SK-N-SH treated with all-trans-retinoic acid at 6 μM for 48 hours (cell line): ENCODE measurements at regions not wholly inside any gene's neighbourhood (a gene's known extent, or its start where the extent isn't known, plus 50 kb on each side); places are given as distances from the start of the nearest gene placed in this dataset.
"Not testable (repeated sequence)": the region's sequence is repeated elsewhere in the genome, so short reads cannot be mapped to it uniquely, and the experiment has no call there.

Source experiments
- ATAC-seq: fragments of 200-7000 bp; cut with Tn5 transposase; 3 replicates; pipeline ENCODE4 v1.9.1; 2020; ENCODE audit warnings: mild to moderate bottlenecking, moderate library complexity
- BACH2 ChIP-seq: fragments of 250-450 bp; sonication (Bioruptor Pico); IDR thresholded peaks from 2 replicates; pipeline ENCODE4 v1.9.0; 2021; ENCODE audit warnings: mild to moderate bottlenecking, borderline replicate concordance
- CREB5 ChIP-seq: fragments of 250-450 bp; sonication (Bioruptor Pico); IDR thresholded peaks from 2 replicates; pipeline ENCODE4 v1.5.1; 2020; ENCODE audit warnings: low read depth, mild to moderate bottlenecking, moderate library complexity
- CSDC2 ChIP-seq: fragments of 250-450 bp; sonication (Bioruptor Pico); IDR thresholded peaks from 2 replicates; pipeline ENCODE4 v1.5.0; 2020; ENCODE audit warnings: mild to moderate bottlenecking, moderate library complexity
- ESRRG ChIP-seq: fragments of 250-450 bp; sonication (Bioruptor Pico); IDR thresholded peaks from 2 replicates; pipeline ENCODE4 v1.6.1; 2021; ENCODE audit warnings: mild to moderate bottlenecking
- GLIS3 ChIP-seq: fragments of 250-450 bp; sonication (Bioruptor Pico); IDR thresholded peaks from 2 replicates; pipeline ENCODE4 v1.5.0; 2020; ENCODE audit warnings: mild to moderate bottlenecking, moderate library complexity
- ISL1 ChIP-seq: fragments of 250-450 bp; sonication (Bioruptor Pico); IDR thresholded peaks from 2 replicates; pipeline ENCODE4 v2.1.2; 2022; ENCODE audit warnings: mild to moderate bottlenecking, moderate library complexity
- OSR1 ChIP-seq: fragments of 250-450 bp; sonication (Bioruptor Pico); IDR thresholded peaks from 2 replicates; pipeline ENCODE4 v1.8.0; 2022; ENCODE audit warnings: moderate library complexity, mild to moderate bottlenecking, inconsistent platforms
- PPARA ChIP-seq: fragments of 250-450 bp; sonication (Bioruptor Pico); IDR thresholded peaks from 2 replicates; pipeline ENCODE4 v1.5.0; 2020; ENCODE audit warnings: mild to moderate bottlenecking, borderline replicate concordance
- RARB ChIP-seq: fragments of 250-450 bp; sonication (Bioruptor Pico); IDR thresholded peaks from 2 replicates; pipeline ENCODE4 v1.8.0; 2021; ENCODE audit warnings: mild to moderate bottlenecking, moderate library complexity
- SNAI2 ChIP-seq: fragments of 250-450 bp; sonication (Bioruptor Pico); IDR thresholded peaks from 2 replicates; pipeline ENCODE4 v1.5.0; 2020; ENCODE audit warnings: mild to moderate bottlenecking, moderate library complexity
- TCF4 ChIP-seq: fragments of 250-450 bp; sonication (Bioruptor Pico); IDR thresholded peaks from 2 replicates; pipeline ENCODE4 v1.8.0; 2021; ENCODE audit warnings: mild to moderate bottlenecking, moderate library complexity, borderline replicate concordance
- TOX ChIP-seq: fragments of 250-450 bp; sonication (Bioruptor Pico); IDR thresholded peaks from 2 replicates; pipeline ENCODE4 v1.8.0; 2021; ENCODE audit warnings: mild to moderate bottlenecking, moderate library complexity, borderline replicate concordance
- ZC3H10 ChIP-seq: fragments of 250-450 bp; sonication (Bioruptor Pico); IDR thresholded peaks from 2 replicates; pipeline ENCODE4 v1.5.1; 2021; ENCODE audit warnings: mild to moderate bottlenecking, moderate library complexity
- ZFP3 ChIP-seq: fragments of 250-450 bp; sonication (Bioruptor Pico); IDR thresholded peaks from 2 replicates; pipeline ENCODE4 v1.5.0; 2020; ENCODE audit warnings: mild to moderate bottlenecking, moderate library complexity
- ZFP30 ChIP-seq: fragments of 450-650 bp; formaldehyde crosslinking; IDR thresholded peaks from 2 replicates; pipeline ENCODE4 v1.5.0; 2022; ENCODE audit warnings: mild to moderate bottlenecking, moderate library complexity
- ZNF565 ChIP-seq: fragments of 450-650 bp; formaldehyde crosslinking; conservative IDR thresholded peaks from 2 replicates; pipeline ENCODE4 v1.5.0; 2020; ENCODE audit warnings: low read depth, mild to moderate bottlenecking, moderate library complexity
- ZNF70 ChIP-seq: fragments of 450-650 bp; formaldehyde crosslinking; IDR thresholded peaks from 2 replicates; pipeline ENCODE4 v1.5.0; 2020; ENCODE audit warnings: mild to moderate bottlenecking, moderate library complexity
- ZNF8 ChIP-seq: fragments of 450-650 bp; formaldehyde crosslinking; IDR thresholded peaks from 2 replicates; pipeline ENCODE4 v1.5.0; 2020; ENCODE audit warnings: mild to moderate bottlenecking, moderate library complexity
- TF ChIP-seq, protein P1 (sequence below): fragments of 250-450 bp; sonication (Bioruptor Pico); IDR thresholded peaks from 2 replicates; pipeline ENCODE4 v1.5.1; 2021; ENCODE audit warnings: mild to moderate bottlenecking, moderate library complexity
- TF ChIP-seq, protein P2 (sequence below): fragments of 250-450 bp; sonication (Bioruptor Pico); IDR thresholded peaks from 2 replicates; pipeline ENCODE4 v1.8.0; 2021; ENCODE audit warnings: low read depth, mild to moderate bottlenecking, moderate library complexity, borderline replicate concordance
- TF ChIP-seq, protein P3 (sequence below): fragments of 250-450 bp; sonication (Bioruptor Pico); IDR thresholded peaks from 2 replicates; pipeline ENCODE4 v1.5.0; 2020; ENCODE audit warnings: mild to moderate bottlenecking, moderate library complexity

DNA sequence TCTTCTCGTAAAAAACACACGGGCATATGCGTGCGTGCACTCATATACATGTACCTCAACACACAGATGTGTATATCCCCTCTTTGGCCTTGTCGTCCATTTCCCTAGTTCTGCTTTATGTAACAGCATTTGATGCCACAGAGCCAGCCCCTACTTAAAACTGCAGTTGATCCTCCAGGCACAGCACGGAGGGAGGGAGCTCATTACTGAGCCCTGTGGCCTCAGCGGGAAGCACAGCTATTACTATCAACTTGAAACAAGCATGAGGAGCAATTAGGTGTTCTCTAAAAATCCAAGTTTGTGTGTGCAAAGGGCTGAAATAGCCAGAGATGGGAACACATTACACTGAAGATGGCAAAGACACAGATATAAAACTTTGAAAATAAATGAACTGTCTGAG, 580.9 kb downstream of the GLRX3 start:
- TF ChIP-seq ZNF70 (CRISPR knock-in tag): no peak
- no peak for TF ChIP-seq ZC3H10 (CRISPR knock-in tag)
- TF ChIP-seq SNAI2 (CRISPR knock-in tag): no peak
- TF ChIP-seq TCF4 (CRISPR knock-in tag): no peak
- TF ChIP-seq TOX: no peak
- no peak for TF ChIP-seq ZFP3 (CRISPR knock-in tag)
- no peak for TF ChIP-seq CSDC2
- no peak for TF ChIP-seq OSR1 (CRISPR knock-in tag)
- ATAC-seq: no peak

GRCh38 chr10:130718744-130719447, 582.7 kb downstream of the GLRX3 start:
- ATAC-seq: not testable (repeated sequence)

DNA sequence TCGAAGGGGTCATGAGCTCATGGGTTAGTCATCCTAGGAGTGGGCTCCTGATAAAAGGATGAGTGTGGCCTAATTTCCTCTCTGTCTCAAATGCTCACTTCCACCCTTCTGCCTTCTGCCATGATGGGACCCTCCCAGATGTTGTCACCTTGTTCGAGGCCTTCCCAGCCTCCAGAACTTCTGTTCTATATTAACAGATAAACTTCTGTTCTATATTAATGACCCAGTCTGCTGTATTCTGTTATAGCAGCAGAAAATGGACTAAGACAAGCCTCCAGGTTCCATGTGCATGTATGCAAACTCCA, 583.2 kb downstream of the GLRX3 start:
- no peak for TF ChIP-seq ZFP30 (CRISPR knock-in tag)
- no peak for TF ChIP-seq ZNF565
- TF ChIP-seq CREB5 (CRISPR knock-in tag): no peak
- no peak for TF ChIP-seq SNAI2 (CRISPR knock-in tag)
- TF ChIP-seq OSR1 (CRISPR knock-in tag): no peak
- no peak for TF ChIP-seq ZFP3 (CRISPR knock-in tag)
- TF ChIP-seq, protein P1, sequence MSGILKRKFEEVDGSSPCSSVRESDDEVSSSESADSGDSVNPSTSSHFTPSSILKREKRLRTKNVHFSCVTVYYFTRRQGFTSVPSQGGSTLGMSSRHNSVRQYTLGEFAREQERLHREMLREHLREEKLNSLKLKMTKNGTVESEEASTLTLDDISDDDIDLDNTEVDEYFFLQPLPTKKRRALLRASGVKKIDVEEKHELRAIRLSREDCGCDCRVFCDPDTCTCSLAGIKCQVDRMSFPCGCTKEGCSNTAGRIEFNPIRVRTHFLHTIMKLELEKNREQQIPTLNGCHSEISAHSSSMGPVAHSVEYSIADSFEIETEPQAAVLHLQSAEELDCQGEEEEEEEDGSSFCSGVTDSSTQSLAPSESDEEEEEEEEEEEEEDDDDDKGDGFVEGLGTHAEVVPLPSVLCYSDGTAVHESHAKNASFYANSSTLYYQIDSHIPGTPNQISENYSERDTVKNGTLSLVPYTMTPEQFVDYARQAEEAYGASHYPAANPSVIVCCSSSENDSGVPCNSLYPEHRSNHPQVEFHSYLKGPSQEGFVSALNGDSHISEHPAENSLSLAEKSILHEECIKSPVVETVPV (CRISPR knock-in tag): no peak
- TF ChIP-seq BACH2 (CRISPR knock-in tag): no peak
- TF ChIP-seq ZNF8: no peak
- TF ChIP-seq, protein P2, sequence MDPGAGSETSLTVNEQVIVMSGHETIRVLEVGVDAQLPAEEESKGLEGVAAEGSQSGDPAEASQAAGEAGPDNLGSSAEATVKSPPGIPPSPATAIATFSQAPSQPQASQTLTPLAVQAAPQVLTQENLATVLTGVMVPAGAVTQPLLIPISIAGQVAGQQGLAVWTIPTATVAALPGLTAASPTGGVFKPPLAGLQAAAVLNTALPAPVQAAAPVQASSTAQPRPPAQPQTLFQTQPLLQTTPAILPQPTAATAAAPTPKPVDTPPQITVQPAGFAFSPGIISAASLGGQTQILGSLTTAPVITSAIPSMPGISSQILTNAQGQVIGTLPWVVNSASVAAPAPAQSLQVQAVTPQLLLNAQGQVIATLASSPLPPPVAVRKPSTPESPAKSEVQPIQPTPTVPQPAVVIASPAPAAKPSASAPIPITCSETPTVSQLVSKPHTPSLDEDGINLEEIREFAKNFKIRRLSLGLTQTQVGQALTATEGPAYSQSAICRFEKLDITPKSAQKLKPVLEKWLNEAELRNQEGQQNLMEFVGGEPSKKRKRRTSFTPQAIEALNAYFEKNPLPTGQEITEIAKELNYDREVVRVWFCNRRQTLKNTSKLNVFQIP (CRISPR knock-in tag): no peak
- no peak for TF ChIP-seq TCF4 (CRISPR knock-in tag)
- TF ChIP-seq PPARA (CRISPR knock-in tag): no peak
- TF ChIP-seq ZNF70 (CRISPR knock-in tag): no peak
- TF ChIP-seq ESRRG (CRISPR knock-in tag): no peak
- no peak for TF ChIP-seq TOX
- ATAC-seq: no peak

DNA sequence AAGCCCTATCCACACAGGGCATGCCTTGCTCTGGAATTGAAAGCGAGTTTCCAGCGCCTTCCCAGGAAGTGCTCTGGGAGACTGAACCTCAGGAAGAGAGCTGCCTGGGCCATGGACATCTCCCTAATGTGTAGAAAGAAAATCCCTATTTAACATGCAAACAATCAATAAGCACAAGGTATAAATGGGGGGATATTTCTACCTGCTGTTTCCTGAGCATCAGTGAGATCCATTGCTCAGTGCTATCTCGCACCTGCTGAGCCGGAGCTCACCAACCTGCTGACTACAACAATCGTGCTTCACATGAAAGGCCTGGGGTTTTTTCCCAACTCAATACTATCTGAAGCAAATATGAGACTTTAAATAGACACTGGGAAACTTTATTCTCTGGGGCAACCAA, 584.0 kb downstream of the GLRX3 start:
- TF ChIP-seq CSDC2: no peak
- TF ChIP-seq, protein P3, sequence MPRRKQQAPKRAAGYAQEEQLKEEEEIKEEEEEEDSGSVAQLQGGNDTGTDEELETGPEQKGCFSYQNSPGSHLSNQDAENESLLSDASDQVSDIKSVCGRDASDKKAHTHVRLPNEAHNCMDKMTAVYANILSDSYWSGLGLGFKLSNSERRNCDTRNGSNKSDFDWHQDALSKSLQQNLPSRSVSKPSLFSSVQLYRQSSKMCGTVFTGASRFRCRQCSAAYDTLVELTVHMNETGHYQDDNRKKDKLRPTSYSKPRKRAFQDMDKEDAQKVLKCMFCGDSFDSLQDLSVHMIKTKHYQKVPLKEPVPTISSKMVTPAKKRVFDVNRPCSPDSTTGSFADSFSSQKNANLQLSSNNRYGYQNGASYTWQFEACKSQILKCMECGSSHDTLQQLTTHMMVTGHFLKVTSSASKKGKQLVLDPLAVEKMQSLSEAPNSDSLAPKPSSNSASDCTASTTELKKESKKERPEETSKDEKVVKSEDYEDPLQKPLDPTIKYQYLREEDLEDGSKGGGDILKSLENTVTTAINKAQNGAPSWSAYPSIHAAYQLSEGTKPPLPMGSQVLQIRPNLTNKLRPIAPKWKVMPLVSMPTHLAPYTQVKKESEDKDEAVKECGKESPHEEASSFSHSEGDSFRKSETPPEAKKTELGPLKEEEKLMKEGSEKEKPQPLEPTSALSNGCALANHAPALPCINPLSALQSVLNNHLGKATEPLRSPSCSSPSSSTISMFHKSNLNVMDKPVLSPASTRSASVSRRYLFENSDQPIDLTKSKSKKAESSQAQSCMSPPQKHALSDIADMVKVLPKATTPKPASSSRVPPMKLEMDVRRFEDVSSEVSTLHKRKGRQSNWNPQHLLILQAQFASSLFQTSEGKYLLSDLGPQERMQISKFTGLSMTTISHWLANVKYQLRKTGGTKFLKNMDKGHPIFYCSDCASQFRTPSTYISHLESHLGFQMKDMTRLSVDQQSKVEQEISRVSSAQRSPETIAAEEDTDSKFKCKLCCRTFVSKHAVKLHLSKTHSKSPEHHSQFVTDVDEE (CRISPR knock-in tag): no peak
- no peak for TF ChIP-seq TCF4 (CRISPR knock-in tag)
- no peak for TF ChIP-seq ZNF8
- no peak for TF ChIP-seq PPARA (CRISPR knock-in tag)
- TF ChIP-seq ISL1 (CRISPR knock-in tag): no peak
- no peak for TF ChIP-seq RARB (CRISPR knock-in tag)
- no peak for TF ChIP-seq CREB5 (CRISPR knock-in tag)
- TF ChIP-seq GLIS3 (CRISPR knock-in tag): no peak
- no peak for TF ChIP-seq TOX
- TF ChIP-seq ZFP3 (CRISPR knock-in tag): no peak
- ATAC-seq: no peak
